Muscle layer of duodenum (tissue), 2 donors: ENCODE measurements at regions not wholly inside any gene's neighbourhood (a gene's known extent, or its start where the extent isn't known, plus 50 kb on each side); places are given as distances from the start of the nearest gene placed in this dataset.

Experiments used
- H3K27ac ChIP-seq: one replicate; pipeline ENCODE4 v1.7.0; 2013; ENCODE audit warnings: mild to moderate bottlenecking, low read length
- H3K27me3 ChIP-seq: one replicate; pipeline ENCODE4 v1.7.0; 2013; ENCODE audit warnings: low read depth, mild to moderate bottlenecking, control low read depth, low read length
- H3K36me3 ChIP-seq, 2 donors: one replicate each; pipeline ENCODE4 v1.7.0; 2013; ENCODE audit warnings: low read length in 2 of 2, control low read depth in 1 of 2, mild to moderate bottlenecking in 1 of 2; ENCODE audit not compliant: insufficient read depth in 2 of 2, control insufficient read depth in 1 of 2
- H3K4me1 ChIP-seq, 2 donors: one replicate each; pipeline ENCODE4 v1.7.0; 2013; ENCODE audit warnings: low read length in 2 of 2, mild to moderate bottlenecking in 2 of 2, control low read depth in 1 of 2, moderate library complexity in 1 of 2; ENCODE audit not compliant: insufficient read depth in 2 of 2, control insufficient read depth in 1 of 2
- H3K4me3 ChIP-seq, 2 donors: one replicate each; pipeline ENCODE4 v1.7.0; 2013; ENCODE audit warnings: low read length in 2 of 2, low read depth in 1 of 2, mild to moderate bottlenecking in 1 of 2
- H3K9me3 ChIP-seq, 2 donors: one replicate each; pipeline ENCODE4 v1.7.0; 2013; ENCODE audit warnings: low read length in 2 of 2, control low read depth in 1 of 2, mild to moderate bottlenecking in 1 of 2; ENCODE audit not compliant: control insufficient read depth in 1 of 2
- donor health status: healthy.

GRCh38 chr10:33897291-33897752, 562.9 kb upstream of the NRP1 start:
- no peaks in the 10 kb centered on the region for H3K9me3 ChIP-seq
- no peaks in the 10 kb centered on the region for H3K27me3 ChIP-seq
- no peaks in the 10 kb centered on the region for H3K36me3 ChIP-seq
- peaks cover 10 to 18% of the 10 kb centered on the region in 2 donors for H3K4me1 ChIP-seq
- no peak overlapping the region for H3K4me3 ChIP-seq
- H3K27ac ChIP-seq: no peak overlapping the region

- Histone ChIP-seq H3K27me3 (no peaks in the 10 kb centered on the region), H3K4me3 (no peak overlapping the region), H3K9me3 (no peaks in the 10 kb centered on the region), H3K27ac (no peak overlapping the region), H3K4me1 (no peaks in the 10 kb centered on the region), H3K36me3 (no peaks in the 10 kb centered on the region)
Observed at GRCh38 chr10:33893506-33893905, 559.0 kb upstream of the NRP1 start.

DNA sequence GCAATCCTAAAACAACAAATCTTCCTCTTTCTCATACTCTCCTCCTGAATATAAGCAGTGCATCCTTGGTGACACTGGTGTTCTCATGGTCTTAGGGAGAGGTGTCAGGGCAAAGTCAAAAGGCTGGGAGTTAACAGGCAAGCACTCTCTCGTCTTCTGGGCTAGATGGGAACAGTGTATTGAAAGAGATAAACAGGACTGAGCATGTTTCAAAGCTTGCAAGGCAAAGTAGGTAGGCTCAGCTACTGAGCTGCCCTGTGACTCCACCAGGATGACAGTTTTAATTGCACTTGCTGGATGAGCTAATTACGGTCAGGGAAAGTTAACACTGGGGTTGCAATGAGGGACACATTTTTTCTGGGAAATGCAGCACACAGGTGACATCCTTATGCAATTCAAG, 554.9 kb upstream of the NRP1 start:
- no peaks in the 10 kb centered on the region for H3K4me1 ChIP-seq
- H3K9me3 ChIP-seq: no peaks in the 10 kb centered on the region
- H3K27ac ChIP-seq: no peak overlapping the region
- H3K4me3 ChIP-seq: no peak overlapping the region
- no peaks in the 10 kb centered on the region for H3K36me3 ChIP-seq
- H3K27me3 ChIP-seq: no peaks in the 10 kb centered on the region

DNA sequence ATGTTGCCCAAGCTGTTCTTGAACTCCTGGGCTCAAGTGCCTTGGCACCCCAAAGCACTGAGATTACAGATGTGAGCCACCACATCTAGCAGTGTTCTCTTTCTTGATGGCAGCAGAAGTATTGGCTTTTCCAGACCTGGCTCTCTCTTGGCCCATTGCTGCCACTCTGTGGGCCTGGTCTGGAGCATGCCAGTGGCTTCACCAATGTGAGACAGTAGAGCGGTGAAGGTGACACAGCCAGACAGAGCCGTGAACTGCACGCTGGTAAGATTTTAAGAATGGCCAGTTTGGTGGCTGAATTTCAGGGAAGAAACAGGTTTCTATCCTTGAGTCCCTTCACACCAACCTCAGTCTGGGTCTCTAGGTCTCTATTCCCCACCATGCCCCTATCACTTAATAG, 552.7 kb upstream of the NRP1 start:
- no peak overlapping the region for H3K4me3 ChIP-seq
- H3K9me3 ChIP-seq: no peaks in the 10 kb centered on the region
- H3K27ac ChIP-seq: no peak overlapping the region
- no peaks in the 10 kb centered on the region for H3K27me3 ChIP-seq
- H3K4me1 ChIP-seq: no peaks in the 10 kb centered on the region
- no peaks in the 10 kb centered on the region for H3K36me3 ChIP-seq

DNA sequence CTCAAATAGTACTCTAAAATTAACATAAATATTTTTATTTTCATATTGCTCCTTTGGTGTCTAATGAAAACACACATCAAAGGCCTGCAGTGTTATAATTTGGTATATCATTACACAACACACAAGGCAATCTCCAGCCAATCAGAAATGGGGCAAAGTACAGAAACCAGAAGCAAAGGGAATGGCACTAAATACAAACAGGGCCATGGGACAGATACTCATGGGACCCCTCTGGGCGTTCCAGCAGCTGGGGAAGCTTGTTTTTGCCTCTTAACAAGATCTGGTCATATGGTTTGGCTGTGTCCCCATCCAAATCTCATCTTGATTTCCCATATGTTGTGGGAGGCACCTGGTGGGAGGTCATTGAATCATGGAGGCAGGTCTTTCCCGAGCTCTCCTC, 551.8 kb upstream of the NRP1 start:
- Histone ChIP-seq H3K27me3 (no peaks in the 10 kb centered on the region), H3K4me1 (no peaks in the 10 kb centered on the region), H3K9me3 (no peaks in the 10 kb centered on the region), H3K4me3 (no peak overlapping the region), H3K27ac (no peak overlapping the region), H3K36me3 (no peaks in the 10 kb centered on the region)

GRCh38 chr10:33884604-33885003, 550.1 kb upstream of the NRP1 start:
- no peak overlapping the region for H3K27ac ChIP-seq

GRCh38 chr10:33883881-33884280, 549.4 kb upstream of the NRP1 start:
- Histone ChIP-seq H3K4me3 (no peak overlapping the region), H3K9me3 (no peaks in the 10 kb centered on the region), H3K4me1 (no peaks in the 10 kb centered on the region), H3K36me3 (no peaks in the 10 kb centered on the region), H3K27me3 (no peaks in the 10 kb centered on the region), H3K27ac (no peak overlapping the region)

More at GRCh38 chr10:33884604-33885003, 550.1 kb upstream of the NRP1 start:
- Histone ChIP-seq H3K4me1 (no peaks in the 10 kb centered on the region), H3K4me3 (no peak overlapping the region), H3K27me3 (no peaks in the 10 kb centered on the region), H3K9me3 (no peaks in the 10 kb centered on the region), H3K36me3 (no peaks in the 10 kb centered on the region)

DNA sequence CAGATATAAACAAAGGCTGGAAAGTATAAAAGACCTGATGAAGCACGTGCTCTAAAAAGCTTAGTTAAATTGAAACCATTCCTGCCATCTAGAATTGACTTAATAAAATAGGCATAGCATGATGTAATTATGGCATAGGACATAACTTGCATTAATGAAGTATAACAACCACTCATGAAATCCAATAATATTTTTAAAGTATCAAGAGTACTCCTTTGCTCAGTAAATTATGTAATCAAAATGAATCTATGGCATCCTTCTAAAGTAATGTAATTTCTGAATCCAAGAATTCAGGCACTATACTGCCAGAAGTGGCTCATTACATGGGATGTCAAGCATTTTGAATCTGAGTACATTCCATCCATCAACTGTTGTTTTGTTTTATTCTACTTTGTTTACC, 548.5 kb upstream of the NRP1 start:
- Histone ChIP-seq H3K27ac (no peak overlapping the region), H3K4me3 (no peak overlapping the region), H3K9me3 (no peaks in the 10 kb centered on the region), H3K36me3 (no peaks in the 10 kb centered on the region), H3K27me3 (no peaks in the 10 kb centered on the region), H3K4me1 (no peaks in the 10 kb centered on the region)

- Histone ChIP-seq H3K27ac (no peak overlapping the region), H3K36me3 (no peaks in the 10 kb centered on the region), H3K4me3 (no peak overlapping the region), H3K4me1 (no peaks in the 10 kb centered on the region), H3K9me3 (no peaks in the 10 kb centered on the region), H3K27me3 (no peaks in the 10 kb centered on the region)
Observed at GRCh38 chr10:33880291-33880690, 545.8 kb upstream of the NRP1 start.

DNA sequence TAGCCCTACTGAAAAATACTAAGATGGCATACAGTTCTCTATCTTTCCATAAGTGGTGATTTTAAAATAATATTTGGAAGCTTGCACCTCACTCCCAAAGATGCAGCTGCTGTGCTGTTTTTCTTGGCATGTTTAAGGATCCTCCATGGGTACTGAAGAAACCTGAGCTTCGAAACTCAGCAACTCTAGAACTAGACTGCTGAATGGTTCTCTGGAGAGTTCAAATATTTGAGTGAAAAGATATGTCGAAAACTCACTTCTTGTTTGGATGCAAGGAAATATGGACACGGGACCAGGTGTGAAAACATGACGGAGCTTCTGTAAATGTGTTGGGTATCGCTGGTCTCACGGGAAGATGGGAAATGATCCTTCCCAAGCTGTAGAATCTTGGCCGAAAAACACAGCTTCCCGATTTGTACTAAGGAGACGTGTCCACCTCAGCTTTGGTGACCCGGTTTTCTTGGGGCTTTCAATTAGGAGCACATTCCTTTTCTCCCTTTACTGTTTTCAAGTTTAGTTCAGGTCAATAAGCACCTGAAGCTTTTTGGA, 543.8 kb upstream of the NRP1 start:
- Histone ChIP-seq H3K4me3 (no peak overlapping the region), H3K9me3 (no peaks in the 10 kb centered on the region), H3K27ac (no peak overlapping the region)

GRCh38 chr10:33876584-33877400, 542.3 kb upstream of the NRP1 start:
- H3K27ac ChIP-seq: no peak overlapping the region

More for the DNA sequence above, 543.8 kb upstream of the NRP1 start:
- H3K36me3 ChIP-seq: no peaks in the 10 kb centered on the region
- H3K27me3 ChIP-seq: no peaks in the 10 kb centered on the region
- H3K4me1 ChIP-seq: no peaks in the 10 kb centered on the region

More at GRCh38 chr10:33876584-33877400, 542.3 kb upstream of the NRP1 start:
- H3K4me3 ChIP-seq: no peak overlapping the region
- H3K9me3 ChIP-seq: no peaks in the 10 kb centered on the region
- no peaks in the 10 kb centered on the region for H3K27me3 ChIP-seq
- H3K4me1 ChIP-seq: no peaks in the 10 kb centered on the region
- H3K36me3 ChIP-seq: no peaks in the 10 kb centered on the region
